Stomach (tissue), 8 donors: ENCODE measurements at regions not wholly inside any gene's neighbourhood (a gene's known extent, or its start where the extent isn't known, plus 50 kb on each side); places are given as distances from the start of the nearest gene placed in this dataset.

Experiments
- DNase-seq, 2 donors: peaks; one replicate each; pipeline versions ENCODE4 v3.0.0 to v3.0.0-alpha.2; 2013 to 2019
- H3K27ac ChIP-seq, 5 donors: fragments of 200-600 bp in 4 of 5; sonication (generic) in 4 of 5; one replicate each; pipeline ENCODE4 v1.5.1; 2013 to 2019; ENCODE audit warnings: mild to moderate bottlenecking in 1 of 5, moderate library complexity in 1 of 5
- H3K27me3 ChIP-seq, 3 donors: fragments of 200-600 bp; sonication (generic); one replicate each; pipeline ENCODE4 v1.5.1; 2017 to 2019; ENCODE audit warnings: mixed run types in 1 of 3
- H3K36me3 ChIP-seq, 4 donors: fragments of 200-600 bp; sonication (generic); 1 replicate in 3 of 4; 2 replicates in 1 of 4; pipeline ENCODE4 v1.5.1; 2016 to 2019
- H3K4me1 ChIP-seq, 4 donors: fragments of 200-600 bp; sonication (generic); one replicate each; pipeline ENCODE4 v1.5.1; 2016 to 2019
- H3K4me3 ChIP-seq, 4 donors: fragments of 200-600 bp; sonication (generic) in 3 of 4; one replicate each; pipeline ENCODE4 v1.5.1; 2016 to 2019; ENCODE audit warnings: mild to moderate bottlenecking in 1 of 4
- H3K9me3 ChIP-seq, 4 donors: fragments of 200-600 bp; sonication (generic); one replicate each; pipeline ENCODE4 v1.5.1; 2016 to 2019
- EP300 ChIP-seq: sonication (generic); formaldehyde crosslinking; IDR thresholded peaks from one replicate; pipeline ENCODE4 v1.6.1; 2017; ENCODE audit warnings: antibody characterized with exemption
- POLR2A ChIP-seq, 4 donors: fragments of 450-650 bp; IDR thresholded peaks; one replicate each; pipeline ENCODE4 v1.6.1; 2016; ENCODE audit warnings: antibody characterized with exemption in 4 of 4, control low read depth in 2 of 4, mild to moderate bottlenecking in 1 of 4, moderate library complexity in 1 of 4
- POLR2AphosphoS5 ChIP-seq, 3 donors: sonication (generic); formaldehyde crosslinking; IDR thresholded peaks; one replicate each; pipeline ENCODE4 v1.6.1; 2016; ENCODE audit warnings: antibody characterized with exemption in 3 of 3
- WGBS, 5 donors: extraction: QIAGEN DNeasy Blood & Tissue Kit in 3 of 5; methylation state at CpG; one replicate each; pipeline versions ENCODE4 v1.1.5 to v1.1.7; 2013 to 2018; 5-methylcytosine and 5-hydroxymethylcytosine counted together
- intact Hi-C: fragments of 100-400 bp; cut with DNase I; formaldehyde crosslinking; loops from one replicate; pipeline ENCODE4 v1.15.1; 2023; ENCODE audit warnings: low total_unique reads
- small RNA-seq, 4 donors: library from RNA; depleted of rRNA; stranded (forward); fragments of <200 nt; gene quantifications; one replicate each; pipeline ENCODE3, GENCODE V24; 2016
- TF ChIP-seq, protein P1 (sequence below), 7 experiments: fragments of 450-650 bp in 4 of 7; fragments of 200-600 bp in 3 of 7; sonication (generic) in 3 of 7; IDR thresholded peaks; one replicate each; pipeline ENCODE4 v1.5.1; 2016 to 2019; ENCODE audit warnings: antibody characterized with exemption in 7 of 7, control low read depth in 2 of 7, mild to moderate bottlenecking in 1 of 7
- donor health status: healthy with polysubstance abuse.
- donor health status: Bipolar disorder and iron deficiency.
- donor health status: healthy.

DNA sequence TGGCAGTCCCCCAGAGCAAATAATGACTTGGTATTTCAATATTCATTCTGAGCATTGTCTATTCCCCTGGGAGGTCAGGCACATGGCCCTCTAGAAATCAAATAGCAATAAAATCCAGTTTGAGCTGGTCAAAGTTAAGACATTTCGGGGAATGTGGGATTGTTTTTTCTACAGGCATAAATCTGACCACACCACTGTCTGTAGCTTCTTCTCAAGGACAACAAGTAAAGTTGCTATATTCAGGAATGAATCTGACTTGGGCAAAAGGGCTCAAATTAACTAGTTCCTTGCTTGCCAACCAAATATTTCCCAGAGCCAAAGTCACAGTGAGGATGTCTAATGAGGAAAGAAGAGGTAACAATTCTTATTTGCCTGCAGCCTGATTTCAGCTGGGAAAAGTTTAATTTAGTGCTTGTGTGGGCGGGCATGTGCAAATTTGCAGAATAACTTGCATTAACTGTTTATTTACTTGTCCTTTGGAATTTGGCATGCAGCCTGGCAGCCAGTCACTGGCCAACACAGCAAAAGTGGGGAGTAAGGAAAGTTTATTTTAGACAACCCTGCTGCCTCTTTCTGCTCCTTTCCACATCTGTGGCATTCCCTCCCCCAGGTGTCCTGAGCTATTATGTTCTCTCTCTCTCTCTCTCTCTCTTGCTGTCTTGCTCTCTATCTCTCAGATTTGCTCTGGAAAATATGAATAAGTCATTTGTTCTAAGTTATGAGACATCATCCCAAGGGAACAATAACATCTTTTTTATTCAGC, 51.2 kb upstream of the ARHGAP20 start:
- H3K4me3 ChIP-seq = no peak overlapping the region
- peak in 1 of 3 donors; percentile 36 for TF ChIP-seq POLR2AphosphoS5 (IDR thresholded peaks at IDR 0.05)
- TF ChIP-seq, protein P1, sequence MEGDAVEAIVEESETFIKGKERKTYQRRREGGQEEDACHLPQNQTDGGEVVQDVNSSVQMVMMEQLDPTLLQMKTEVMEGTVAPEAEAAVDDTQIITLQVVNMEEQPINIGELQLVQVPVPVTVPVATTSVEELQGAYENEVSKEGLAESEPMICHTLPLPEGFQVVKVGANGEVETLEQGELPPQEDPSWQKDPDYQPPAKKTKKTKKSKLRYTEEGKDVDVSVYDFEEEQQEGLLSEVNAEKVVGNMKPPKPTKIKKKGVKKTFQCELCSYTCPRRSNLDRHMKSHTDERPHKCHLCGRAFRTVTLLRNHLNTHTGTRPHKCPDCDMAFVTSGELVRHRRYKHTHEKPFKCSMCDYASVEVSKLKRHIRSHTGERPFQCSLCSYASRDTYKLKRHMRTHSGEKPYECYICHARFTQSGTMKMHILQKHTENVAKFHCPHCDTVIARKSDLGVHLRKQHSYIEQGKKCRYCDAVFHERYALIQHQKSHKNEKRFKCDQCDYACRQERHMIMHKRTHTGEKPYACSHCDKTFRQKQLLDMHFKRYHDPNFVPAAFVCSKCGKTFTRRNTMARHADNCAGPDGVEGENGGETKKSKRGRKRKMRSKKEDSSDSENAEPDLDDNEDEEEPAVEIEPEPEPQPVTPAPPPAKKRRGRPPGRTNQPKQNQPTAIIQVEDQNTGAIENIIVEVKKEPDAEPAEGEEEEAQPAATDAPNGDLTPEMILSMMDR (IDR thresholded peaks at IDR 0.05) = no peak
- no peaks in the 10 kb centered on the region for H3K9me3 ChIP-seq
- peak overlapping the region in 4 of 5 donors; percentile 14 to 44 (median 26) for H3K27ac ChIP-seq
- no peaks in the 10 kb centered on the region for H3K27me3 ChIP-seq
- intact Hi-C loops = no loop called here
- WGBS, 5 donors = 17 to 35% (median 24%) methylated on average over 2 of the region's 2 CpGs
- peak; percentile 68 to 74 for DNase-seq
- no peaks in the 10 kb centered on the region for H3K36me3 ChIP-seq
- H3K4me1 ChIP-seq = peaks cover 22 to 57% (median 43%) of the 10 kb centered on the region in 4 donors

DNA sequence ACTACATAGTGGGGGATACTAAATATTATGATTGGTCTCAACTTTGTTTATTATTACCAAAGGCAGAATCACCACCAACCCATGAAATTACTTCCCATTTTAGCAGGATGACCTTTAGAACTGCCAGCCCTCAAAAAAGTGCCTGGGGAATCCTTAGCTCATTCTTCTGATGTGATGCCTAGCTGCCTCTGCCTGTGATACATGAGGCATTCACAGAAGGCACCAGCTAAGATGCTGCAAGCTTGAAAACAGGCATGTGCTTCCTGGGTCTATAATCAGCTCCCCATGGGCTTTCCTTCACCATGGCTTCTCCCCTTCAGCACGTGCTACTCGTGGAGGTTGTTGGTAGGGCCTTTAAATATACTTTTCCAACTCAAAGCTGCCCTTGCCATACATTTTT, 50.4 kb upstream of the ARHGAP20 start:
- Histone ChIP-seq H3K27ac (peak overlapping the region in 4 of 5 donors; percentile 0 to 27 (median 20)), H3K4me3 (no peak overlapping the region), H3K4me1 (peaks cover 22 to 62% (median 48%) of the 10 kb centered on the region in 4 donors), H3K9me3 (no peaks in the 10 kb centered on the region), H3K27me3 (no peaks in the 10 kb centered on the region), H3K36me3 (no peaks in the 10 kb centered on the region)
- intact Hi-C loops = no loop called here
- TF ChIP-seq EP300 (no peak), POLR2AphosphoS5 (IDR thresholded peaks at IDR 0.05) (no peak), POLR2A (IDR thresholded peaks at IDR 0.05) (no peak)
- TF ChIP-seq, protein P1 (IDR thresholded peaks at IDR 0.05) = no peak
- no peak for DNase-seq
- 51 to 71% (median 58%) methylated on average over 2 of the region's 2 CpGs for WGBS, 5 donors

Small RNA genes lying in the stretch of these regions (small RNA-seq; reads per million reads assigned to genes)
- gene AP002963.1 (0 reads per million in 4 donors), gene RNA5SP350 (0 reads per million in 4 donors)
